ENCODE measurements at regions not wholly inside any gene's neighbourhood (a gene's known extent, or its start where the extent isn't known, plus 50 kb on each side); places are given as distances from the start of the nearest gene placed in this dataset.

DNA sequence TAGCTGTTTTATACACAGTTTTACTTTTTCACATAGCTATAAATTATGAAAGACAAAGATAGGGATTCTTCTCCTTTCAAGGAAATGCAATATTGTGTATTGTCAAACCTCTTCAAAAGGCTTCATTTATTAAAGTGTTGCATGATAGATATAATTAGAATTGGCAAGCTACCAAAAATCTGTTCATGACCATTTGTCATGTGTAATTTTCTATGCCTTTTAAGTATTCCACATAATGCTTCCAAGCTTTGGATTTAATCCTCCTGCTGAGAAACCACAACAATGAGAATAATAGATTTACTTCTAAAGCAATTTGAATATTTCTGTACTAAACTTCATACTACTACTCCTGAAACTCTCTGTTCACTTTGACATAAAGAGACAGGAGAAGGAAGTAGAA, 403.2 kb upstream of the CCDC179 start:
- H3K4me3 ChIP-seq (ENCODE audit: low read depth, low read length): no peak overlapping the region
- TF ChIP-seq CTCF (IDR thresholded peaks at IDR 0.05; ENCODE audit: low read depth, low read length): no peak

GRCh38 chr11:23272095-23272494, 411.8 kb upstream of the CCDC179 start:
- TF ChIP-seq CTCF (IDR thresholded peaks at IDR 0.05; ENCODE audit: low read depth, low read length): no peak

DNA sequence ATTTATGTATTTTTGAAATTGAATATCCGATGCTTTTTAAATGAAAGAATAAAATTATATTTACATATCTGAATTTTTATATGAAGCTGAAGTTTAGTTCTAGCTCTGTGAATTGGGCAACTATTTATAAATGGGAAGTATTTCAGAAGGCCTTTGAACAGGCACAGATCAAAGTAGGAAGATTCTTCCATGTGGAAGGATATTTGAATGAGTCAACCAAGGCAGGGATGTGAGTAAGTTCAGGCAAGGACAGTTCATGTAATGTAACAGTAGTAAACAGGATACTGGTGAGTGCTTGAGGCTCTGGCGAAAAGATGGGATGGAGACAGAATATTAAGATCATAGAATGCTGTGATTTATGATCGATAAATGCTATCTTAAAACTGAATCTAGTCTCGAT, 417.8 kb upstream of the CCDC179 start:
- no peak for TF ChIP-seq CTCF (IDR thresholded peaks at IDR 0.05; ENCODE audit: low read depth, low read length)
- H3K4me3 ChIP-seq (ENCODE audit: low read depth, low read length): no peak overlapping the region

More at GRCh38 chr11:23272095-23272494, 411.8 kb upstream of the CCDC179 start:
- no peak overlapping the region for H3K4me3 ChIP-seq (ENCODE audit: low read depth, low read length)

GRCh38 chr11:23280088-23280487, 419.8 kb upstream of the CCDC179 start:
- no peak for TF ChIP-seq CTCF (IDR thresholded peaks at IDR 0.05; ENCODE audit: low read depth, low read length)
- no peak overlapping the region for H3K4me3 ChIP-seq (ENCODE audit: low read depth, low read length)

DNA sequence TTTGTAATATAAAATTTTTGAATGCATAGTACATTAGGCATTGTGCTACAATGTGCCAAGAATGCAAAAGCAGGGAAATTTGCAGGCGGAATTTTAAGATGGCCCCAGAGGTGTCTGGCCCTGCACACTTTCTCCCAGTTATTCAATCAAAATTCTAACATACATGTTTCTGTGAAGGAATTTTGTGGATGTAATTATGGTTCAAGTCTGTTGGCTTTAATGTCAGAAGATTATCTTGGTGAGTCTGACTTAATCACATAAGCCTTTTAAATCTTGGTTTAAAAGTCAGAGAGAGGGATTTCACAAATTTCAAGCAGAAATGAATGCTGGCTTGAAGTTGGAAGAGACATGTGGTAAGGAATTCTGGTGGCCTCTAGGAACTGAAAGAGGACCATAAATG, 423.4 kb upstream of the CCDC179 start:
- TF ChIP-seq CTCF (IDR thresholded peaks at IDR 0.05; ENCODE audit: low read depth, low read length): no peak
- no peak overlapping the region for H3K4me3 ChIP-seq (ENCODE audit: low read depth, low read length)

- no peak for TF ChIP-seq CTCF (IDR thresholded peaks at IDR 0.05; ENCODE audit: low read depth, low read length)
- no peak overlapping the region for H3K4me3 ChIP-seq (ENCODE audit: low read depth, low read length)
These were observed 424.4 kb upstream of the CCDC179 start for GRCh38 chr11:23284631-23285030.

DNA sequence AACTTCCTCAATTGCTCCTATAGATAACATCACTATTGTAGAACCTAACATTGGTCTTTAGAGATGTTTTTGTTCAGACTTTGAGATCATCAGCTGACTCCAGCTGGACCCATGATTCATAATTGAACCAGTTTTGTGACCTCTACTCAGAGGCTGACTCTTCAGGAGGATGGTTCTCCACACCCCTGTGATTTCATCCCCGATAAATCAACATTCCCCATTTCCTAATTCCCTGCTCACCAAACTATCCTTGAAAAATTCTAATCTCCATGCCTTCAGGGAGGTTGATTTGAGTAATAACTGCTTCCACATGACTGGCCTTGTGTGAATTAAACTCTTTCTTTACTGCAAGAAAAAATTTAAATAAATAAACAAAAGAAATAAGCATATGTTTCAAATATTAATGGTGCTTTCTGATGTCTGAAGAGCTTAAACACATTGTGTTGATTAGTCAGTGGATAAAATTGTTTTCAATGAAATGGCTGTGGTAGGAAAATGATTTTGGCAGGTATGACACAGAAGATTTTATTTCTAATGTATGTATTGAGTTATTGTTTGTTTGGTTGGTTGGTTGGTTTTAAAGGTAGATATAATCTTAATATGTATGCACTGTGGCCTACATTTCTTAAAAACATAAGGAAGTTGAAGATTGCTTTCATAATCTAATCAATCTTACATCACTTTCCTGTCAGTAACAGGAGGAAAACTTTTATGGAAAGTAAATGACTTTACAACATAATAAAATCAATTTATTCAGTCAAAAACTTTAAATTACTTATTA, 427.9 kb upstream of the CCDC179 start:
- no peak for TF ChIP-seq CTCF (IDR thresholded peaks at IDR 0.05; ENCODE audit: low read depth, low read length)
- H3K4me3 ChIP-seq (ENCODE audit: low read depth, low read length): no peak overlapping the region
